Heart left ventricle (tissue), 16 donors: ENCODE measurements at regions not wholly inside any gene's neighbourhood (a gene's known extent, or its start where the extent isn't known, plus 50 kb on each side); places are given as distances from the start of the nearest gene placed in this dataset.

Source experiments
- ATAC-seq, 4 donors: fragments of 200-7000 bp; cut with Tn5 transposase; one replicate each; pipeline ENCODE4 v1.9.1; 2020 to 2022; ENCODE audit warnings: moderate library complexity in 4 of 4, mild to moderate bottlenecking in 3 of 4, moderate number of reproducible peaks in 1 of 4
- DNase-seq, 5 donors: peaks; one replicate each; pipeline ENCODE4 v3.0.0-alpha.2; 2020
- H3K27ac ChIP-seq, 12 donors: fragments of 200-600 bp; sonication (generic) in 4 of 12; one replicate each; pipeline versions ENCODE4 v1.5.0 to v1.8.0; 2016 to 2022; ENCODE audit warnings: mild to moderate bottlenecking in 2 of 12
- H3K27me3 ChIP-seq, 9 donors: fragments of 200-600 bp; sonication (generic) in 2 of 9; one replicate each; pipeline versions ENCODE4 v1.5.1 to v1.8.0; 2016 to 2022; ENCODE audit warnings: mild to moderate bottlenecking in 3 of 9
- H3K36me3 ChIP-seq, 9 donors: fragments of 200-600 bp; sonication (generic) in 2 of 9; one replicate each; pipeline versions ENCODE4 v1.5.0 to v1.8.0; 2018 to 2022; ENCODE audit warnings: mild to moderate bottlenecking in 2 of 9
- H3K4me1 ChIP-seq, 12 donors: fragments of 200-600 bp; sonication (generic) in 4 of 12; one replicate each; pipeline versions ENCODE4 v1.5.0 to v1.8.0; 2016 to 2022; ENCODE audit warnings: mild to moderate bottlenecking in 3 of 12
- H3K4me3 ChIP-seq, 12 donors: fragments of 200-600 bp; sonication (generic) in 4 of 12; one replicate each; pipeline versions ENCODE4 v1.5.0 to v1.8.0; 2017 to 2022; ENCODE audit warnings: mild to moderate bottlenecking in 9 of 12, moderate library complexity in 4 of 12
- H3K9me3 ChIP-seq, 12 donors: fragments of 200-600 bp; sonication (generic) in 4 of 12; one replicate each; pipeline versions ENCODE4 v1.5.0 to v1.8.0; 2016 to 2022; ENCODE audit warnings: mild to moderate bottlenecking in 1 of 12
- CTCF ChIP-seq, 12 donors: fragments of 200-600 bp; sonication (generic) in 4 of 12; IDR thresholded peaks; one replicate each; pipeline versions ENCODE4 v1.5.0 to v1.8.0; 2018 to 2022; ENCODE audit warnings: antibody characterized with exemption in 12 of 12, mild to moderate bottlenecking in 5 of 12
- POLR2A ChIP-seq, 2 donors: fragments of 450-650 bp; IDR thresholded peaks; one replicate each; pipeline ENCODE4 v1.6.1; 2017; ENCODE audit warnings: antibody characterized with exemption in 2 of 2, mild to moderate bottlenecking in 2 of 2, moderate library complexity in 2 of 2
- WGBS, 4 donors: extraction: QIAGEN DNeasy Blood & Tissue Kit in 2 of 4; methylation state at CpG; one replicate each; pipeline versions ENCODE4 v1.1.5 to v1.1.7; 2013 to 2018; 5-methylcytosine and 5-hydroxymethylcytosine counted together
- intact Hi-C, 10 donors: fragments of 100-400 bp; cut with DNase I; formaldehyde crosslinking; loops; one replicate each; pipeline versions ENCODE4 v1.11.1 to v1.14.2; 2022
- donor health status: ischemic (EF 13 %, LVEDD 7.1; RV severe dilation, severe dysfunction).
- donor health status: healthy with polysubstance abuse.
- donor health status: DM: no; HTN: yes; CAD: no.
- donor health status: DM: no; HTN: no; CAD: no.
- donor health status: ischemic (EF 25% LVEDD 6.9; RV normal size, moderate dysfunction).
- donor health status: ischemic (EF 25% LVEDD 5.7; RV mildly dilated, moderate dysfunction).
- donor health status: healthy.
- donor health status: DM: yes; HTN: yes; CAD: no.
- donor health status: ischemic (EF 35%, LVEDD 5.7; RV mildly dilated, moderate dysfunction).
- donor health status: nonischemic (EF 11% LVEDD 7.7; RV severe dilation, severe dysfunction).
- donor health status: DM: yes; HTN: yes; CAD: no.
- donor health status: PGD.
- donor health status: ischemic (EF 29% LVEDD 5.4; RV normal size, mild dysfunction).
- donor health status: nonischemic (EF 23%, LVEDD 6.1; RV moderate dilation, normal function).

GRCh38 chrX:143988356-143988755, 104.5 kb downstream of the UBE2NL start:
- 39 to 49% (median 47%) methylated on average over 4 of the region's 4 CpGs for WGBS, 4 donors

GRCh38 chrX:143994206-143994605, 110.3 kb downstream of the UBE2NL start:
- H3K36me3 ChIP-seq, result no peaks in the 10 kb centered on the region
- intact Hi-C loops, result no loop called here
- peaks cover 0 to 5% (median 0%) of the 10 kb centered on the region in 12 donors for H3K9me3 ChIP-seq
- no peak for ATAC-seq
- TF ChIP-seq CTCF (IDR thresholded peaks at IDR 0.05) (no peak), POLR2A (IDR thresholded peaks at IDR 0.05) (no peak)
- H3K4me1 ChIP-seq, result no peaks in the 10 kb centered on the region
- no peak overlapping the region for H3K27ac ChIP-seq
- H3K4me3 ChIP-seq, result no peak overlapping the region
- no peaks in the 10 kb centered on the region for H3K27me3 ChIP-seq
- DNase-seq, result no peak
- WGBS, 4 donors, result 51 to 79% (median 72%) methylated on average over 1 of the region's 1 CpG

More at GRCh38 chrX:143988356-143988755, 104.5 kb downstream of the UBE2NL start:
- intact Hi-C loops, result no loop called here
- H3K27ac ChIP-seq, result no peak overlapping the region
- no peak for DNase-seq
- no peak overlapping the region for H3K4me3 ChIP-seq
- H3K27me3 ChIP-seq, result no peaks in the 10 kb centered on the region
- no peaks in the 10 kb centered on the region for H3K4me1 ChIP-seq
- TF ChIP-seq CTCF (IDR thresholded peaks at IDR 0.05), result no peak
- TF ChIP-seq POLR2A (IDR thresholded peaks at IDR 0.05), result no peak
- H3K9me3 ChIP-seq, result no peaks in the 10 kb centered on the region
- no peaks in the 10 kb centered on the region for H3K36me3 ChIP-seq
- no peak for ATAC-seq

GRCh38 chrX:143998261-143998660, 114.4 kb downstream of the UBE2NL start:
- WGBS, 4 donors, result 77 to 87% (median 82%) methylated on average over 6 of the region's 6 CpGs
- Histone ChIP-seq H3K4me3 (no peak overlapping the region), H3K4me1 (no peaks in the 10 kb centered on the region), H3K36me3 (no peaks in the 10 kb centered on the region), H3K27me3 (no peaks in the 10 kb centered on the region), H3K27ac (no peak overlapping the region), H3K9me3 (peaks cover 0 to 5% (median 0%) of the 10 kb centered on the region in 12 donors)
- ATAC-seq (no peak), DNase-seq (no peak)
- TF ChIP-seq POLR2A (IDR thresholded peaks at IDR 0.05) (no peak), CTCF (IDR thresholded peaks at IDR 0.05) (no peak)
- intact Hi-C loops, result no loop called here

GRCh38 chrX:144006811-144007210, 122.9 kb downstream of the UBE2NL start:
- Histone ChIP-seq H3K4me3 (no peak overlapping the region), H3K4me1 (no peaks in the 10 kb centered on the region), H3K27me3 (no peaks in the 10 kb centered on the region), H3K9me3 (peaks cover 0 to 8% (median 0%) of the 10 kb centered on the region in 12 donors), H3K36me3 (no peaks in the 10 kb centered on the region), H3K27ac (no peak overlapping the region)
- ATAC-seq, result no peak
- TF ChIP-seq CTCF (IDR thresholded peaks at IDR 0.05), result no peak
- no peak for TF ChIP-seq POLR2A (IDR thresholded peaks at IDR 0.05)
- intact Hi-C loops, result no loop called here
- DNase-seq, result no peak
